Neuron (in vitro differentiated cells): ENCODE measurements at regions not wholly inside any gene's neighbourhood (a gene's known extent, or its start where the extent isn't known, plus 50 kb on each side); places are given as distances from the start of the nearest gene placed in this dataset.

ENCODE experiments used
- H2AFZ ChIP-seq: one replicate; pipeline ENCODE4 v1.6.1; 2013; ENCODE audit warnings: low read depth, mild to moderate bottlenecking, inconsistent platforms, low read length, moderate library complexity
- H3K27me3 ChIP-seq: one replicate; pipeline ENCODE4 v1.6.1; 2013; ENCODE audit warnings: low read length; ENCODE audit not compliant: insufficient read depth
- H3K36me3 ChIP-seq: one replicate; pipeline ENCODE4 v1.6.1; 2013; ENCODE audit warnings: low read length; ENCODE audit not compliant: insufficient read depth
- H3K4me1 ChIP-seq: one replicate; pipeline ENCODE4 v1.6.1; 2013; ENCODE audit warnings: low read length; ENCODE audit not compliant: insufficient read depth
- H3K4me3 ChIP-seq: 2 replicates; pipeline ENCODE4 v1.5.1; 2013; ENCODE audit warnings: mild to moderate bottlenecking, low read length, moderate library complexity
- H3K9me3 ChIP-seq: one replicate; pipeline ENCODE4 v1.6.1; 2013; ENCODE audit warnings: low read length

- Histone ChIP-seq H3K4me1 (no peaks in the 10 kb centered on the region), H2AFZ (no peak overlapping the region), H3K36me3 (no peaks in the 10 kb centered on the region), H3K27me3 (no peaks in the 10 kb centered on the region), H3K4me3 (no peak overlapping the region), H3K9me3 (no peaks in the 10 kb centered on the region)
Observed at GRCh38 chr6:168200571-168201134, 118.9 kb downstream of the DACT2 start.

GRCh38 chr6:168198302-168199180 is 119.5 kb upstream of the FRMD1 start:
- no peaks in the 10 kb centered on the region for H3K27me3 ChIP-seq
- no peaks in the 10 kb centered on the region for H3K4me1 ChIP-seq
- H3K4me3 ChIP-seq: no peak overlapping the region
- no peaks in the 10 kb centered on the region for H3K9me3 ChIP-seq
- no peak overlapping the region for H2AFZ ChIP-seq
- H3K36me3 ChIP-seq: no peaks in the 10 kb centered on the region

- Histone ChIP-seq H3K4me3 (no peak overlapping the region), H3K27me3 (no peaks in the 10 kb centered on the region), H3K9me3 (no peaks in the 10 kb centered on the region), H3K4me1 (no peaks in the 10 kb centered on the region), H3K36me3 (no peaks in the 10 kb centered on the region), H2AFZ (no peak overlapping the region)
Observed at GRCh38 chr6:168197636-168198301, 118.8 kb upstream of the FRMD1 start.

GRCh38 chr6:168196881-168197635 is 118.0 kb upstream of the FRMD1 start:
- Histone ChIP-seq H3K4me3 (no peak overlapping the region), H3K27me3 (no peaks in the 10 kb centered on the region), H3K4me1 (no peaks in the 10 kb centered on the region), H2AFZ (no peak overlapping the region), H3K9me3 (no peaks in the 10 kb centered on the region), H3K36me3 (no peaks in the 10 kb centered on the region)

- no peaks in the 10 kb centered on the region for H3K9me3 ChIP-seq
- no peaks in the 10 kb centered on the region for H3K27me3 ChIP-seq
- no peaks in the 10 kb centered on the region for H3K4me1 ChIP-seq
- no peaks in the 10 kb centered on the region for H3K36me3 ChIP-seq
- H3K4me3 ChIP-seq: no peak overlapping the region
- no peak overlapping the region for H2AFZ ChIP-seq
Observed at GRCh38 chr6:168196385-168196860, 117.4 kb upstream of the FRMD1 start.

- H2AFZ ChIP-seq: no peak overlapping the region
- no peaks in the 10 kb centered on the region for H3K36me3 ChIP-seq
- no peaks in the 10 kb centered on the region for H3K4me1 ChIP-seq
- no peaks in the 10 kb centered on the region for H3K27me3 ChIP-seq
- no peak overlapping the region for H3K4me3 ChIP-seq
- no peaks in the 10 kb centered on the region for H3K9me3 ChIP-seq
Observed at GRCh38 chr6:168195712-168196111, 116.7 kb upstream of the FRMD1 start.

GRCh38 chr6:168194732-168195567 is 115.9 kb upstream of the FRMD1 start:
- Histone ChIP-seq H3K4me1 (no peaks in the 10 kb centered on the region), H3K27me3 (no peaks in the 10 kb centered on the region), H2AFZ (no peak overlapping the region), H3K36me3 (no peaks in the 10 kb centered on the region), H3K4me3 (no peak overlapping the region), H3K9me3 (no peaks in the 10 kb centered on the region)

- Histone ChIP-seq H3K4me1 (no peaks in the 10 kb centered on the region), H3K36me3 (no peaks in the 10 kb centered on the region), H3K9me3 (no peaks in the 10 kb centered on the region), H2AFZ (no peak overlapping the region), H3K4me3 (no peak overlapping the region), H3K27me3 (no peaks in the 10 kb centered on the region)
Observed at GRCh38 chr6:168193816-168194721, 115.1 kb upstream of the FRMD1 start.

GRCh38 chr6:168192901-168193815 is 114.1 kb upstream of the FRMD1 start:
- H3K4me1 ChIP-seq: no peaks in the 10 kb centered on the region
- no peaks in the 10 kb centered on the region for H3K36me3 ChIP-seq
- H3K27me3 ChIP-seq: no peaks in the 10 kb centered on the region

GRCh38 chr6:168192195-168192900 is 113.3 kb upstream of the FRMD1 start:
- Histone ChIP-seq H3K9me3 (peaks cover 2% of the 10 kb centered on the region), H2AFZ (no peak overlapping the region), H3K27me3 (no peaks in the 10 kb centered on the region), H3K36me3 (no peaks in the 10 kb centered on the region), H3K4me3 (no peak overlapping the region), H3K4me1 (no peaks in the 10 kb centered on the region)

More at GRCh38 chr6:168192901-168193815, 114.1 kb upstream of the FRMD1 start:
- Histone ChIP-seq H3K4me3 (no peak overlapping the region), H2AFZ (no peak overlapping the region), H3K9me3 (no peaks in the 10 kb centered on the region)
